Breast epithelium (tissue), 4 donors: ENCODE measurements at regions not wholly inside any gene's neighbourhood (a gene's known extent, or its start where the extent isn't known, plus 50 kb on each side); places are given as distances from the start of the nearest gene placed in this dataset.

Experiments used
- DNase-seq, 2 donors: peaks; one replicate each; pipeline ENCODE4 v3.0.0-alpha.2; 2019; ENCODE audit warnings: low spot score in 2 of 2
- H3K27ac ChIP-seq, 2 donors: fragments of 200-600 bp; sonication (generic) in 1 of 2; one replicate each; pipeline ENCODE4 v1.5.1; 2016 to 2019; ENCODE audit warnings: mild to moderate bottlenecking in 1 of 2
- H3K27me3 ChIP-seq, 2 donors: fragments of 200-600 bp; sonication (generic) in 1 of 2; one replicate each; pipeline versions ENCODE4 v1.5.1 to v1.6.0; 2017 to 2019; ENCODE audit warnings: control low read depth in 1 of 2, mild to moderate bottlenecking in 1 of 2
- H3K36me3 ChIP-seq: fragments of 200-600 bp; one replicate; pipeline ENCODE4 v1.5.1; 2019
- H3K4me1 ChIP-seq, 2 donors: fragments of 200-600 bp; sonication (generic); one replicate each; pipeline ENCODE4 v1.5.1; 2016 to 2019; ENCODE audit warnings: control low read depth in 1 of 2
- H3K4me3 ChIP-seq, 3 donors: fragments of 200-600 bp; sonication (generic); 1 replicate in 2 of 3; 2 replicates in 1 of 3; pipeline ENCODE4 v1.5.1; 2016 to 2019; ENCODE audit warnings: mild to moderate bottlenecking in 3 of 3, moderate library complexity in 2 of 3
- H3K9me3 ChIP-seq, 2 donors: fragments of 200-600 bp; sonication (generic) in 1 of 2; one replicate each; pipeline ENCODE4 v1.5.1; 2016 to 2019; ENCODE audit warnings: control low read depth in 1 of 2
- CTCF ChIP-seq, 3 donors: fragments of 450-650 bp; IDR thresholded peaks; one replicate each; pipeline ENCODE4 v1.5.1; 2016 to 2017; ENCODE audit warnings: antibody characterized with exemption in 3 of 3, mild to moderate bottlenecking in 3 of 3, moderate library complexity in 3 of 3
- POLR2A ChIP-seq: fragments of 450-650 bp; IDR thresholded peaks from one replicate; pipeline ENCODE4 v1.6.1; 2016; ENCODE audit warnings: antibody characterized with exemption, mild to moderate bottlenecking, moderate library complexity
- POLR2AphosphoS5 ChIP-seq, 3 donors: sonication (generic); formaldehyde crosslinking; IDR thresholded peaks; one replicate each; pipeline ENCODE4 v1.6.1; 2017; ENCODE audit warnings: antibody characterized with exemption in 3 of 3
- intact Hi-C: fragments of 100-400 bp; cut with DNase I; formaldehyde crosslinking; loops from one replicate; pipeline ENCODE4 v1.15.1; 2023; ENCODE audit warnings: low total_unique reads

DNA sequence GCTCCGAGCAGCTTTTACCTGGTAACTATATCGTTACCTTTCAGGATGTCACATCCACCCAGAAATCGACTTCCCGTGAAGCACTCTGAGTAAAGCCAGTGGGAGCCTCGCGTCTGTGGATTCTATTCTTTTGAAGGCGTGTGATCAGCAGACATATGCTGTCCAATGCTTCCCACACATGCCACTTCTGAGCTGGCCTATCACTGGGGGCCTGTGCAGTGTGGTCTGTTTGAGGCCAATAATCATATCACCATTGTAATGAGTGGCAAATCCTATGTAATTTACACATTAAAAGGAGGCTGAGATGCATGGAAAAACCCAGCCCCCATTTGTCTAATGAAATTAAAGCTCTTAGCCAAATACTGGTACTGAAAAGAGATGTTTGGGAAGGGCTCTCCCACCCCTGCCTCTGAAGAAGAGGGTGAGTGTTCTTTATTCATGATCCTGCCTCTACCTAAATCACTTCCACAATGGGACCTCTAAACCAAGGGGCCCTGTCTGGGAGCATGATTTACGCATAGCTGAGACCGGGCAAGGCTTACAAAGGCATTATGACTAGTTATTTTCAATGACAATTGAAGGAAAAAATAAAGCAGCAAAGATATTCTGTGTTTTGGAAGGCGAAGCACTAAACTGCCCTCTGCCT lies 686.8 kb downstream of the ZEB2 start:
- TF ChIP-seq CTCF (IDR thresholded peaks at IDR 0.05) (no peak), POLR2AphosphoS5 (IDR thresholded peaks at IDR 0.05) (no peak), POLR2A (no peak)
- Histone ChIP-seq H3K27me3 (no peaks in the 10 kb centered on the region), H3K4me3 (no peak overlapping the region), H3K9me3 (no peaks in the 10 kb centered on the region), H3K36me3 (no peaks in the 10 kb centered on the region), H3K27ac (no peak overlapping the region), H3K4me1 (no peaks in the 10 kb centered on the region)
- intact Hi-C loops: no loop called here
- DNase-seq: no peak

DNA sequence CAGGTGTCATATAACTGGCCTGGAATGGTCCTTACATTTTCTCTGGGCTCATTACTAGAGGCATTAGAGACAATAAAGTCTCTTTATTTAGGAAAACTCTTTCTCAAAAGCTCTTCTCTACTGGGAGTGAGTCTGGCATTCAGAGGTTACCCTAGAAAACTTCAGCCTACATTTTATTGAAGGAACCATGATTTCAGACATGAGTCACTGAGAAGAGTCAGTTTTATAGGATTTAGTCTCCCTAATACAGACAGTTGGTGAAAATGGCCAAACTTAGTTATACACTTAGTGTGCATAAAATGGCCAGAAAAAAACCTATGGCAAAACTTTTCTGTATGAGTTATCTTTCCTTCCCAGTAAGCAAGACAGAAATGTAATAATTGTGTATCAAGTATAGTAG lies 689.4 kb downstream of the ZEB2 start:
- no peak for DNase-seq
- Histone ChIP-seq H3K9me3 (no peaks in the 10 kb centered on the region), H3K27me3 (no peaks in the 10 kb centered on the region), H3K36me3 (no peaks in the 10 kb centered on the region), H3K27ac (no peak overlapping the region), H3K4me1 (no peaks in the 10 kb centered on the region), H3K4me3 (no peak overlapping the region)
- no peak for TF ChIP-seq POLR2AphosphoS5 (IDR thresholded peaks at IDR 0.05)
- TF ChIP-seq CTCF (IDR thresholded peaks at IDR 0.05): no peak
- TF ChIP-seq POLR2A: no peak
- intact Hi-C loops: no loop called here

- no peaks in the 10 kb centered on the region for H3K36me3 ChIP-seq
- H3K4me3 ChIP-seq: no peak overlapping the region
- intact Hi-C loops: loop anchor here (10.0 kb wide), 1 partner anchor 456 kb away; no protein-coding TSS in a partner anchor
- H3K9me3 ChIP-seq: no peaks in the 10 kb centered on the region
- H3K27me3 ChIP-seq: no peaks in the 10 kb centered on the region
- no peak overlapping the region for H3K27ac ChIP-seq
- DNase-seq: no peak
- TF ChIP-seq POLR2A (no peak), POLR2AphosphoS5 (IDR thresholded peaks at IDR 0.05) (no peak), CTCF (IDR thresholded peaks at IDR 0.05) (no peak)
- H3K4me1 ChIP-seq: no peaks in the 10 kb centered on the region
Measured at GRCh38 chr2:143828763-143829537, 691.0 kb downstream of the ZEB2 start.

GRCh38 chr2:143824791-143825190 lies 695.1 kb downstream of the ZEB2 start:
- DNase-seq: no peak
- no peaks in the 10 kb centered on the region for H3K9me3 ChIP-seq
- TF ChIP-seq POLR2A (no peak), POLR2AphosphoS5 (IDR thresholded peaks at IDR 0.05) (no peak), CTCF (IDR thresholded peaks at IDR 0.05) (no peak)
- no peaks in the 10 kb centered on the region for H3K36me3 ChIP-seq
- H3K4me1 ChIP-seq: no peaks in the 10 kb centered on the region
- intact Hi-C loops: loop anchor here (10.0 kb wide), 1 partner anchor 460 kb away; no protein-coding TSS in a partner anchor
- H3K27ac ChIP-seq: no peak overlapping the region
- H3K27me3 ChIP-seq: no peaks in the 10 kb centered on the region
- no peak overlapping the region for H3K4me3 ChIP-seq

- intact Hi-C loops: loop anchor here (10.0 kb wide), 1 partner anchor 461 kb away; no protein-coding TSS in a partner anchor
- Histone ChIP-seq H3K4me3 (no peak overlapping the region), H3K9me3 (no peaks in the 10 kb centered on the region), H3K4me1 (no peaks in the 10 kb centered on the region), H3K27me3 (no peaks in the 10 kb centered on the region), H3K36me3 (no peaks in the 10 kb centered on the region), H3K27ac (no peak overlapping the region)
- TF ChIP-seq POLR2AphosphoS5 (IDR thresholded peaks at IDR 0.05) (no peak), CTCF (IDR thresholded peaks at IDR 0.05) (no peak), POLR2A (no peak)
- DNase-seq: no peak
Measured at GRCh38 chr2:143823876-143824275, 694.7 kb downstream of the ARHGAP15 start.
